GM12878 (cell line): ENCODE measurements at regions not wholly inside any gene's neighbourhood (a gene's known extent, or its start where the extent isn't known, plus 50 kb on each side); places are given as distances from the start of the nearest gene placed in this dataset.

Source experiments
- ATAC-seq: fragments of 200-7000 bp; cut with Tn5 transposase; 3 replicates; pipeline ENCODE4 v1.9.1; 2020; ENCODE audit warnings: mild to moderate bottlenecking, moderate library complexity
- BruUV-seq: library from RNA; stranded (reverse); fragments of 400-500 nt; replicated peaks from 2 replicates; lab custom pipeline; 2021; lab: Mats Ljungman, UMichigan
- CTCF ChIA-PET: fragments of 300-600 bp; sonication (Branson Sonifier 250); formaldehyde crosslinking; extraction: SDS; loops from one replicate; lab custom pipeline; 2021; ENCODE audit warnings: inconsistent platforms; lab: Yijun Ruan, JAX
- POLR2A ChIA-PET: fragments of 350-600 bp; formaldehyde crosslinking; extraction: SDS; loops from one replicate; lab custom pipeline; 2021; ENCODE audit warnings: inconsistent platforms; lab: Charles Lee
- RAD21 ChIA-PET: fragments of 300-600 bp; sonication (Branson Sonifier 250); formaldehyde crosslinking; loops from one replicate; lab custom pipeline; 2023; ENCODE audit warnings: antibody characterized with exemption; ENCODE audit not compliant: unreplicated experiment; lab: Charles Lee
- SMC1A ChIA-PET: fragments of 300-600 bp; sonication (Branson Sonifier 250); formaldehyde crosslinking; loops from one replicate; lab custom pipeline; 2023; ENCODE audit not compliant: unreplicated experiment, uncharacterized antibody; lab: Charles Lee
- DNase-seq: peaks from one replicate; pipeline ENCODE4 v3.0.0-alpha.2; 2011; ENCODE audit warnings: low read depth, low spot score
- FAIRE-seq: peaks from 3 replicates; lab custom pipeline; 2011; peaks lifted over from hg19 to GRCh38; lab: Jason Lieb, UNC
- H2AFZ ChIP-seq: 2 replicates; pipeline ENCODE4 v1.6.0; 2011; ENCODE audit warnings: low read depth, low read length, control low read depth; ENCODE audit not compliant: control insufficient read depth
- H3K27ac ChIP-seq: 2 replicates; pipeline ENCODE4 v1.5.1; 2011; ENCODE audit warnings: control low read depth; ENCODE audit not compliant: control insufficient read depth, insufficient read depth
- H3K27me3 ChIP-seq, 2 experiments: replicated peaks in 1 of 2; 2 replicates each; pipeline versions ENCODE4 v1.6.0 to v1.6.1; 2011; ENCODE audit warnings: low read length in 1 of 2; ENCODE audit not compliant: control insufficient read depth in 2 of 2, insufficient read depth in 2 of 2
- H3K36me3 ChIP-seq, 2 experiments: 2 replicates each; pipeline ENCODE4 v1.5.1; 2011; ENCODE audit warnings: low read length in 1 of 2; ENCODE audit not compliant: control insufficient read depth in 2 of 2, insufficient read depth in 2 of 2
- H3K4me1 ChIP-seq: 2 replicates; pipeline ENCODE4 v1.6.1; 2011; ENCODE audit warnings: mild to moderate bottlenecking, low read length, moderate library complexity, mixed read lengths; ENCODE audit not compliant: control insufficient read depth, insufficient read depth
- H3K4me2 ChIP-seq: 2 replicates; pipeline ENCODE4 v1.6.0; 2011; ENCODE audit warnings: control low read depth; ENCODE audit not compliant: control insufficient read depth, insufficient read depth
- H3K4me3 ChIP-seq: fragments of 200-600 bp; sonication (generic); 2 replicates; pipeline ENCODE4 v1.5.1; 2016
- H3K79me2 ChIP-seq: 2 replicates; pipeline ENCODE4 v1.6.0; 2011; ENCODE audit warnings: low read length; ENCODE audit not compliant: control insufficient read depth, insufficient read depth
- H3K9ac ChIP-seq: 2 replicates; pipeline ENCODE4 v1.8.0; 2011; ENCODE audit warnings: low read length, control low read depth, mixed read lengths; ENCODE audit not compliant: control insufficient read depth, insufficient read depth
- H3K9me3 ChIP-seq: replicated peaks from 3 replicates; pipeline ENCODE4 v1.5.1; 2011; ENCODE audit warnings: mild to moderate bottlenecking, low read length; ENCODE audit not compliant: control insufficient read depth, insufficient read depth
- H4K20me1 ChIP-seq: 2 replicates; pipeline ENCODE4 v1.6.0; 2011; ENCODE audit not compliant: control insufficient read depth, insufficient read depth
- ESRRA ChIP-seq: IDR thresholded peaks from 2 replicates; pipeline ENCODE4 v1.6.1; 2012; ENCODE audit warnings: mild to moderate bottlenecking, low read length, improper control_type of control experiment
- LARP7 ChIP-seq: fragments of 450-650 bp; IDR thresholded peaks from 2 replicates; pipeline ENCODE4 v1.6.1; 2017; ENCODE audit warnings: mild to moderate bottlenecking
- POLR2AphosphoS2 ChIP-seq: IDR thresholded peaks from 2 replicates; pipeline ENCODE4 v1.6.1; 2011; ENCODE audit warnings: low read depth, mild to moderate bottlenecking, low read length, improper control_type of control experiment, moderate library complexity
- PRDM15 ChIP-seq: fragments of 450-650 bp; formaldehyde crosslinking; IDR thresholded peaks from 2 replicates; pipeline ENCODE4 v1.4.0; 2020; ENCODE audit warnings: mild to moderate bottlenecking, moderate library complexity
- ZBTB33 ChIP-seq: fragments of 450-650 bp; IDR thresholded peaks from 2 replicates; pipeline ENCODE4 v1.6.1; 2017; ENCODE audit warnings: mild to moderate bottlenecking
- WGBS: methylation state at CpG from one replicate; pipeline ENCODE4 v1.1.6; 2016; ENCODE audit warnings: low lambda C conversion rate; ENCODE audit not compliant: insufficient replicate concordance, insufficient coverage; ENCODE audit errors: missing lambda C conversion rate; 5-methylcytosine and 5-hydroxymethylcytosine counted together
- in situ Hi-C: fragments of 300-500 bp; cut with MboI; formaldehyde crosslinking; loops from 9 replicates; pipeline ENCODE4 v1.14.3; 2018; ENCODE audit warnings: mixed read lengths
- intact Hi-C: fragments of 100-400 bp; cut with micrococcal nuclease; formaldehyde crosslinking; loops from one replicate; pipeline ENCODE4 v1.14.2; 2022; ENCODE audit not compliant: unreplicated experiment
- TF ChIP-seq, protein P1 (sequence below): fragments of 450-650 bp; IDR thresholded peaks from 2 replicates; pipeline ENCODE4 v1.6.1; 2017; ENCODE audit warnings: mild to moderate bottlenecking, moderate library complexity

GRCh38 chr1:189899686-189900425 lies 577.8 kb downstream of the BRINP3 start:
- Histone ChIP-seq H3K79me2 (no peaks in the 10 kb centered on the region), H3K4me2 (no peak overlapping the region), H3K27me3 (no peaks in the 10 kb centered on the region), H3K4me1 (no peaks in the 10 kb centered on the region), H3K27ac (no peak overlapping the region), H3K4me3 (no peak overlapping the region), H2AFZ (no peak overlapping the region), H3K9ac (no peak overlapping the region), H4K20me1 (no peaks in the 10 kb centered on the region), H3K36me3 (no peaks in the 10 kb centered on the region), H3K9me3 (no peaks in the 10 kb centered on the region)
- intact Hi-C loops = loop anchor here (10.0 kb wide), 1 partner anchor 55 kb away; no protein-coding TSS in a partner anchor
- TF ChIP-seq POLR2AphosphoS2 = no peak
- no peak for TF ChIP-seq PRDM15 (CRISPR knock-in tag)
- TF ChIP-seq LARP7 = no peak
- TF ChIP-seq, protein P1, sequence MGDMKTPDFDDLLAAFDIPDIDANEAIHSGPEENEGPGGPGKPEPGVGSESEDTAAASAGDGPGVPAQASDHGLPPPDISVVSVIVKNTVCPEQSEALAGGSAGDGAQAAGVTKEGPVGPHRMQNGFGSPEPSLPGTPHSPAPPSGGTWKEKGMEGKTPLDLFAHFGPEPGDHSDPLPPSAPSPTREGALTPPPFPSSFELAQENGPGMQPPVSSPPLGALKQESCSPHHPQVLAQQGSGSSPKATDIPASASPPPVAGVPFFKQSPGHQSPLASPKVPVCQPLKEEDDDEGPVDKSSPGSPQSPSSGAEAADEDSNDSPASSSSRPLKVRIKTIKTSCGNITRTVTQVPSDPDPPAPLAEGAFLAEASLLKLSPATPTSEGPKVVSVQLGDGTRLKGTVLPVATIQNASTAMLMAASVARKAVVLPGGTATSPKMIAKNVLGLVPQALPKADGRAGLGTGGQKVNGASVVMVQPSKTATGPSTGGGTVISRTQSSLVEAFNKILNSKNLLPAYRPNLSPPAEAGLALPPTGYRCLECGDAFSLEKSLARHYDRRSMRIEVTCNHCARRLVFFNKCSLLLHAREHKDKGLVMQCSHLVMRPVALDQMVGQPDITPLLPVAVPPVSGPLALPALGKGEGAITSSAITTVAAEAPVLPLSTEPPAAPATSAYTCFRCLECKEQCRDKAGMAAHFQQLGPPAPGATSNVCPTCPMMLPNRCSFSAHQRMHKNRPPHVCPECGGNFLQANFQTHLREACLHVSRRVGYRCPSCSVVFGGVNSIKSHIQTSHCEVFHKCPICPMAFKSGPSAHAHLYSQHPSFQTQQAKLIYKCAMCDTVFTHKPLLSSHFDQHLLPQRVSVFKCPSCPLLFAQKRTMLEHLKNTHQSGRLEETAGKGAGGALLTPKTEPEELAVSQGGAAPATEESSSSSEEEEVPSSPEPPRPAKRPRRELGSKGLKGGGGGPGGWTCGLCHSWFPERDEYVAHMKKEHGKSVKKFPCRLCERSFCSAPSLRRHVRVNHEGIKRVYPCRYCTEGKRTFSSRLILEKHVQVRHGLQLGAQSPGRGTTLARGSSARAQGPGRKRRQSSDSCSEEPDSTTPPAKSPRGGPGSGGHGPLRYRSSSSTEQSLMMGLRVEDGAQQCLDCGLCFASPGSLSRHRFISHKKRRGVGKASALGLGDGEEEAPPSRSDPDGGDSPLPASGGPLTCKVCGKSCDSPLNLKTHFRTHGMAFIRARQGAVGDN = no peak
- TF ChIP-seq ESRRA = no peak
- no peak for TF ChIP-seq ZBTB33
- ChIA-PET CTCF (no interaction called here), RAD21 (no interaction called here), POLR2A (no interaction called here), SMC1A (interaction anchor here (1.7 kb wide), 1 partner anchor 8 kb away, joined by 3 read pairs; no protein-coding TSS in a partner anchor)
- no peak for ATAC-seq
- no peak for FAIRE-seq
- in situ Hi-C loops = no loop called here
- 0% methylated on average over 1 of the region's 1 CpG for WGBS
- no TSS peak for BruUV-seq
- DNase-seq = no peak
